T-cell (primary cell): ENCODE measurements at regions not wholly inside any gene's neighbourhood (a gene's known extent, or its start where the extent isn't known, plus 50 kb on each side); places are given as distances from the start of the nearest gene placed in this dataset.

Source experiments
- ATAC-seq, 4 experiments: fragments of 200-7000 bp in 3 of 4; fragments of 150-1000 bp in 1 of 4; cut with Tn5 transposase; replicated peaks in 1 of 4; 1 replicate in 3 of 4; 2 replicates in 1 of 4; pipeline ENCODE4 v1.10.0; 2021; ENCODE audit warnings: moderate library complexity in 3 of 4, mild to moderate bottlenecking in 2 of 4, moderate number of reproducible peaks in 1 of 4
- CTCF ChIA-PET, 2 donors: fragments of 300-600 bp; sonication (Branson Sonifier 250); formaldehyde crosslinking; loops; one replicate each; lab custom pipeline; 2022; ENCODE audit warnings: antibody characterized with exemption in 2 of 2; lab: Charles Lee
- POLR2A ChIA-PET, 2 donors: fragments of 300-600 bp; sonication (Branson Sonifier 250); formaldehyde crosslinking; loops; one replicate each; lab custom pipeline; 2022; ENCODE audit warnings: antibody characterized with exemption in 2 of 2; lab: Charles Lee
- DNase-seq, 35 experiments: peaks; one replicate each; pipeline versions ENCODE4 v3.0.0 to v3.0.0-alpha.2; 2013 to 2023
- H3K27ac ChIP-seq: one replicate; pipeline ENCODE4 v1.5.1; 2013; ENCODE audit warnings: low read length
- H3K27me3 ChIP-seq, 2 experiments: replicated peaks in 1 of 2; 1 replicate in 1 of 2; 2 replicates in 1 of 2; pipeline versions ENCODE4 v1.6.1 to v1.7.0; 2013; ENCODE audit warnings: low read length in 1 of 2, mixed read lengths in 1 of 2; ENCODE audit not compliant: control insufficient read depth in 2 of 2, insufficient read depth in 2 of 2; ENCODE audit errors: extremely low read depth in 1 of 2
- H3K36me3 ChIP-seq, 2 donors: 1 replicate in 1 of 2; 2 replicates in 1 of 2; pipeline versions ENCODE4 v1.6.1 to v1.7.0; 2013; ENCODE audit warnings: low read length in 1 of 2; ENCODE audit not compliant: control insufficient read depth in 2 of 2, insufficient read depth in 1 of 2; ENCODE audit errors: extremely low read depth in 1 of 2
- H3K4me1 ChIP-seq, 2 experiments: 1 replicate in 1 of 2; 2 replicates in 1 of 2; pipeline versions ENCODE4 v1.6.1 to v1.7.0; 2013; ENCODE audit warnings: low read length in 2 of 2, mixed read lengths in 1 of 2; ENCODE audit not compliant: insufficient read depth in 2 of 2, control insufficient read depth in 1 of 2; ENCODE audit errors: extremely low read depth in 1 of 2
- H3K4me3 ChIP-seq, 2 donors: 1 replicate in 1 of 2; 2 replicates in 1 of 2; pipeline versions ENCODE4 v1.5.1 to v1.7.0; 2013; ENCODE audit warnings: mild to moderate bottlenecking in 2 of 2, low read length in 1 of 2, moderate library complexity in 1 of 2; ENCODE audit not compliant: control insufficient read depth in 1 of 2; ENCODE audit errors: extremely low read depth in 1 of 2
- H3K9me3 ChIP-seq: 2 replicates; pipeline ENCODE4 v1.7.0; 2013
- H3K27ac Mint-ChIP-seq, 2 donors: one replicate each; pipeline ENCODE4 v1.8.0; 2020 to 2021; ENCODE audit warnings: mild to moderate bottlenecking in 2 of 2, mixed read lengths in 2 of 2
- H3K27me3 Mint-ChIP-seq, 2 donors: one replicate each; pipeline ENCODE4 v1.8.0; 2021 to 2022; ENCODE audit warnings: mixed read lengths in 2 of 2
- H3K36me3 Mint-ChIP-seq: one replicate; pipeline ENCODE4 v1.8.0; 2021; ENCODE audit warnings: mixed read lengths
- H3K4me1 Mint-ChIP-seq, 3 donors: one replicate each; pipeline ENCODE4 v1.8.0; 2020 to 2022; ENCODE audit warnings: mixed read lengths in 3 of 3, mild to moderate bottlenecking in 1 of 3
- H3K4me3 Mint-ChIP-seq, 3 donors: one replicate each; pipeline ENCODE4 v1.8.0; 2020 to 2022; ENCODE audit warnings: mild to moderate bottlenecking in 3 of 3, mixed read lengths in 3 of 3, moderate library complexity in 3 of 3
- H3K9me3 Mint-ChIP-seq, 3 donors: one replicate each; pipeline ENCODE4 v1.8.0; 2020 to 2022; ENCODE audit warnings: mixed read lengths in 3 of 3
- WGBS: methylation state at CpG from one replicate; pipeline ENCODE4 v1.1.5; 2013; ENCODE audit warnings: missing lambda C conversion rate; ENCODE audit not compliant: insufficient coverage; 5-methylcytosine and 5-hydroxymethylcytosine counted together

DNA sequence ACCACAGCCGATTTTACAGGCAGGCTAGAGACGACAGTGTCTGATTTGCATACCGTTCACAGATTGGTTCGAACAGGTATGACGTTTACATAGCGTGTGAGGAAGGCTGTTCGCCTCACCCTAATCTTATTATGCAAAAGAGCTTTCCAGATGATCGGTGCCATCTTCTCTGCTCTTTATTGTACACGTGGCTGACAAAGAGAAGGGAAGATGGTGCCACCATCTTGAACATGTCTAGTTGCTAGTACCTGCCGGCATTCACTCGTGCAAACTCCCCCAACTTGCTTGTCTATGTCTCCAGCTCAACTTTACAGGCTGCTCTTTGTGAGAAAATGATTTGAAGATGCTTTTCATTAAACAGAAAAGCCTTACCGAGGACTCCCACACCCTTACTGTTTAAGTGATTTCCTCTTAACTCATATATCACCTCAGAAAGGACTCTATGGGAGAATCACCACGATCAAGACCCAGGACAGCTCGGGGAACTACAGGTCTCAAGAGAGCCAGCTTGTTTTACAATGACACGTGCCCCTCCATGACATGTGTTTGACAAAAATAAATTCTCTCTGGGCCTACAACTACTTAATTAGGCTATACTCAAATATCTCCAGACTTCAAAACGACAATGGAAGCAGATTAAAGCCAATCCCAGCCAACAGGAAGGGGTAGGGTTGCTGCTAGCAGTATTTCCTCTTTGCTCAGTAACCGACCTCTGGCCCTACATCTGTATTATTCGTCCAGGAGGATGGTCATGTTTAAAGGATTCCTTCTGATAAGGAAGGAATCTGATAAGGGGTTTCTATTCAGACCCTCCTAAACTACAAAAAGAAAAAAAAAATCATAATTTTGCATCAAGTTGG is 480.6 kb downstream of the TMEM114 start:
- ChIA-PET CTCF (no interaction called here), POLR2A (no interaction called here)
- Histone ChIP-seq H3K27ac (no peak overlapping the region), H3K4me3 (no peak overlapping the region), H3K27me3 (no peaks in the 10 kb centered on the region), H3K9me3 (no peaks in the 10 kb centered on the region), H3K4me1 (no peaks in the 10 kb centered on the region), H3K36me3 (no peaks in the 10 kb centered on the region)
- peaks cover 14 to 28% (median 28%) of the 10 kb centered on the region in 3 donors for H3K9me3 Mint-ChIP-seq
- H3K4me3 Mint-ChIP-seq: no peak overlapping the region
- H3K27me3 Mint-ChIP-seq: no peaks in the 10 kb centered on the region
- H3K4me1 Mint-ChIP-seq: no peaks in the 10 kb centered on the region
- no peaks in the 10 kb centered on the region for H3K36me3 Mint-ChIP-seq
- H3K27ac Mint-ChIP-seq: no peak overlapping the region
- DNase-seq (no peak), ATAC-seq (no peak)
- 87% methylated on average over 9 of the region's 18 CpGs for WGBS

DNA sequence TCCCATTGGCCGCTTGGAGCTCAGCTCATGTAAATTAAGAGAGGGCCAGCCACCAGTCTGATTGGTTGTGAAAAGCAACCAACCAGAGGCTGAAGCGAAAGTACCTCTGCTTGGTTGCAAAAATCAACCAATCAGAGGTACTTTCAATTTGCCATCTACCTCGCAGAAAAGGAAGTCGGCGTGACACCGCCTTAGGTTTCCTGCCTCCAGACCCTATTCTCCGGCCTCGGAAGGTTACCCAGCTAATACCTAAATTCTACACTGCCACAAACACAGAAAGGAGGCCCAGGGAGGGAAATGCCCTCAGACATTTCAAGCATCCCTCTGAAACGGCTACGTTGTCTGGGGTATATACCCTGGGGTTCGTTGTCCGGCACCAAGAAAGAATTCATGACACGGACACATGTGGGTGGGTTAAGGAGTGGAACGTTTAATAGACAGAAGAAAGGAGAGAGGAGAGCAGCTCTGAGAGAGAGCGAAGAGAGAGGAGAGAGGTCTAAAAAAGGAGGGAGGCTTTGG is 481.3 kb downstream of the TMEM114 start:
- no peaks in the 10 kb centered on the region for H3K36me3 ChIP-seq
- ATAC-seq (no peak), DNase-seq (no peak)
- no peaks in the 10 kb centered on the region for H3K27me3 ChIP-seq
- H3K4me1 ChIP-seq: no peaks in the 10 kb centered on the region
- ChIA-PET CTCF (no interaction called here), POLR2A (no interaction called here)
- H3K27ac ChIP-seq: no peak overlapping the region
- H3K4me3 Mint-ChIP-seq: no peak overlapping the region
- no peak overlapping the region for H3K4me3 ChIP-seq
- 86% methylated on average over 9 of the region's 15 CpGs for WGBS
- H3K36me3 Mint-ChIP-seq: no peaks in the 10 kb centered on the region
- H3K27ac Mint-ChIP-seq: no peak overlapping the region
- H3K4me1 Mint-ChIP-seq: no peaks in the 10 kb centered on the region
- H3K9me3 ChIP-seq: no peaks in the 10 kb centered on the region
- peaks cover 14 to 31% (median 28%) of the 10 kb centered on the region in 3 donors for H3K9me3 Mint-ChIP-seq
- no peaks in the 10 kb centered on the region for H3K27me3 Mint-ChIP-seq

GRCh38 chr16:8107296-8107695 is 483.0 kb downstream of the TMEM114 start:
- no peaks in the 10 kb centered on the region for H3K36me3 Mint-ChIP-seq
- CTCF ChIA-PET: no interaction called here
- 32% methylated on average over 6 of the region's 10 CpGs for WGBS

GRCh38 chr16:8103649-8104289 is 486.5 kb downstream of the TMEM114 start:
- no peaks in the 10 kb centered on the region for H3K4me1 ChIP-seq
- H3K4me1 Mint-ChIP-seq: no peaks in the 10 kb centered on the region
- no peaks in the 10 kb centered on the region for H3K27me3 ChIP-seq
- no peak for DNase-seq
- ChIA-PET POLR2A (no interaction called here), CTCF (no interaction called here)
- no peaks in the 10 kb centered on the region for H3K36me3 ChIP-seq
- H3K9me3 Mint-ChIP-seq: peaks cover 6 to 26% (median 11%) of the 10 kb centered on the region in 3 donors
- no peak overlapping the region for H3K27ac Mint-ChIP-seq
- WGBS: 76% methylated on average over 6 of the region's 8 CpGs
- H3K36me3 Mint-ChIP-seq: no peaks in the 10 kb centered on the region
- no peaks in the 10 kb centered on the region for H3K27me3 Mint-ChIP-seq
- H3K27ac ChIP-seq: no peak overlapping the region
- H3K4me3 ChIP-seq: no peak overlapping the region
- no peaks in the 10 kb centered on the region for H3K9me3 ChIP-seq
- no peak overlapping the region for H3K4me3 Mint-ChIP-seq
- ATAC-seq: no peak

More at GRCh38 chr16:8107296-8107695, 483.0 kb downstream of the TMEM114 start:
- no peaks in the 10 kb centered on the region for H3K4me1 Mint-ChIP-seq
- Histone ChIP-seq H3K36me3 (no peaks in the 10 kb centered on the region), H3K9me3 (no peaks in the 10 kb centered on the region), H3K4me3 (no peak overlapping the region), H3K27me3 (no peaks in the 10 kb centered on the region), H3K4me1 (no peaks in the 10 kb centered on the region), H3K27ac (no peak overlapping the region)
- POLR2A ChIA-PET: no interaction called here
- ATAC-seq: no peak
- no peaks in the 10 kb centered on the region for H3K27me3 Mint-ChIP-seq
- peaks cover 5 to 27% (median 15%) of the 10 kb centered on the region in 3 donors for H3K9me3 Mint-ChIP-seq
- H3K4me3 Mint-ChIP-seq: no peak overlapping the region
- DNase-seq: no peak
- H3K27ac Mint-ChIP-seq: no peak overlapping the region

DNA sequence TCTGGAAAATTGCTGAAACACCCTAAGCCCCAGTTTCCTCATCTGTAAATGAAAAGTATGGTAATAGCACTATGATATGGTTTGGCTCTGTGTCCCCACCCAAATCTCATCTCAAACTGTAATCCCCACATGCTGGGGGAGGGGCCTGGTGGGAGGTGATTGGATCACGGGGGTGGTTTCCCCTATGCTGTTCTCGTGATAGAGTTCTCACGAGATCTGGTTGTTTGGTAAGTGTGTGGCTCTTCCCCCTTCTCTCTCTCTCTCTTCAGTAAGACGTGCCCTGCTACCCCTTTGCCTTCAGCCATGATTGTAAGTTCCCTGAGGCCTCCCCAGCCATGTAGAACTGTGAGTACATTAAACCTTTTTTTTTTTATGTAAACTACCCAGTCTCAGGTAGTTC is 490.7 kb downstream of the TMEM114 start:
- Mint-ChIP-seq H3K9me3 (peaks cover 15 to 19% (median 19%) of the 10 kb centered on the region in 3 donors), H3K27me3 (no peaks in the 10 kb centered on the region), H3K36me3 (no peaks in the 10 kb centered on the region), H3K27ac (no peak overlapping the region), H3K4me3 (no peak overlapping the region), H3K4me1 (no peaks in the 10 kb centered on the region)
- Histone ChIP-seq H3K4me3 (no peak overlapping the region), H3K36me3 (no peaks in the 10 kb centered on the region), H3K27me3 (no peaks in the 10 kb centered on the region), H3K9me3 (no peaks in the 10 kb centered on the region), H3K4me1 (no peaks in the 10 kb centered on the region), H3K27ac (no peak overlapping the region)
- ATAC-seq: no peak
- ChIA-PET CTCF (no interaction called here), POLR2A (no interaction called here)
- no CpG with 5 or more reads among the region's 4 CpGs for WGBS
- no peak for DNase-seq

GRCh38 chr16:8098947-8099512 is 491.3 kb downstream of the TMEM114 start:
- no peak overlapping the region for H3K4me3 Mint-ChIP-seq
- H3K9me3 ChIP-seq: no peaks in the 10 kb centered on the region
- POLR2A ChIA-PET: no interaction called here
- CTCF ChIA-PET: no interaction called here
- no peaks in the 10 kb centered on the region for H3K36me3 ChIP-seq
- H3K27me3 Mint-ChIP-seq: no peaks in the 10 kb centered on the region
- no peaks in the 10 kb centered on the region for H3K36me3 Mint-ChIP-seq
- WGBS: 76% methylated on average over 5 of the region's 11 CpGs
- no peaks in the 10 kb centered on the region for H3K27me3 ChIP-seq
- no peak overlapping the region for H3K27ac Mint-ChIP-seq
- ATAC-seq (no peak), DNase-seq (no peak)
- no peak overlapping the region for H3K27ac ChIP-seq
- H3K9me3 Mint-ChIP-seq: peaks cover 17 to 21% (median 19%) of the 10 kb centered on the region in 3 donors
- H3K4me1 Mint-ChIP-seq: no peaks in the 10 kb centered on the region
- H3K4me3 ChIP-seq: no peak overlapping the region
- H3K4me1 ChIP-seq: no peaks in the 10 kb centered on the region
